Stimulated activated CD4-positive, alpha-beta T cell treated with anti-CD3 and anti-CD28 coated beads, Interleukin-4, amount 100 ng/mL, for 48 hours (primary cell): ENCODE measurements at regions not wholly inside any gene's neighbourhood (a gene's known extent, or its start where the extent isn't known, plus 50 kb on each side); places are given as distances from the start of the nearest gene placed in this dataset.
"Not testable (repeated sequence)": the region's sequence is repeated elsewhere in the genome, so short reads cannot be mapped to it uniquely, and the experiment has no call there.

ENCODE experiments used
- DNase-seq, 2 donors: peaks; one replicate each; pipeline ENCODE4 v3.0.0-alpha.2; 2020; ENCODE audit warnings: low read depth in 2 of 2

GRCh38 chr17:70375406-70375805 lies 206.1 kb downstream of the KCNJ2 start:
- DNase-seq, result no peak

GRCh38 chr17:70375813-70376770 lies 206.8 kb downstream of the KCNJ2 start:
- no peak for DNase-seq

GRCh38 chr17:70377654-70378053 lies 208.3 kb downstream of the KCNJ2 start:
- DNase-seq, result no peak

- no peak for DNase-seq
Measured at GRCh38 chr17:70378076-70378475, 208.7 kb downstream of the KCNJ2 start.

- DNase-seq, result no peak
Measured at GRCh38 chr17:70379945-70380344, 210.6 kb downstream of the KCNJ2 start.

GRCh38 chr17:70381916-70382315 lies 212.6 kb downstream of the KCNJ2 start:
- DNase-seq, result not testable (repeated sequence)

- DNase-seq, result no peak
Measured at GRCh38 chr17:70388326-70388725, 219.0 kb downstream of the KCNJ2 start.

GRCh38 chr17:70389232-70389757 lies 220.0 kb downstream of the KCNJ2 start:
- DNase-seq, result not testable (repeated sequence)

- no peak for DNase-seq
Measured at GRCh38 chr17:70390049-70390448, 220.7 kb downstream of the KCNJ2 start.

GRCh38 chr17:70394473-70395232 lies 225.3 kb downstream of the KCNJ2 start:
- DNase-seq, result no peak

- DNase-seq, result no peak
Measured at GRCh38 chr17:70405492-70406220, 236.3 kb downstream of the KCNJ2 start.

GRCh38 chr17:70407506-70407905 lies 238.2 kb downstream of the KCNJ2 start:
- no peak for DNase-seq

GRCh38 chr17:70408768-70409167 lies 239.4 kb downstream of the KCNJ2 start:
- DNase-seq, result no peak

GRCh38 chr17:70414300-70414699 lies 245.0 kb downstream of the KCNJ2 start:
- DNase-seq, result no peak

GRCh38 chr17:70420861-70421445 lies 251.6 kb downstream of the KCNJ2 start:
- DNase-seq, result no peak

- no peak for DNase-seq
Measured at GRCh38 chr17:70422862-70423261, 253.5 kb downstream of the KCNJ2 start.

- DNase-seq, result no peak
Measured at GRCh38 chr17:70423562-70423961, 254.2 kb downstream of the KCNJ2 start.

GRCh38 chr17:70426752-70427151 lies 257.4 kb downstream of the KCNJ2 start:
- DNase-seq, result no peak

GRCh38 chr17:70434536-70435490 lies 265.5 kb downstream of the KCNJ2 start:
- DNase-seq, result no peak

GRCh38 chr17:70437656-70438055 lies 268.3 kb downstream of the KCNJ2 start:
- no peak for DNase-seq
